Neuron (in vitro differentiated cells): ENCODE measurements at regions not wholly inside any gene's neighbourhood (a gene's known extent, or its start where the extent isn't known, plus 50 kb on each side); places are given as distances from the start of the nearest gene placed in this dataset.

ENCODE experiments used
- H2AFZ ChIP-seq: one replicate; pipeline ENCODE4 v1.6.1; 2013; ENCODE audit warnings: low read depth, mild to moderate bottlenecking, inconsistent platforms, low read length, moderate library complexity
- H3K27me3 ChIP-seq: one replicate; pipeline ENCODE4 v1.6.1; 2013; ENCODE audit warnings: low read length; ENCODE audit not compliant: insufficient read depth
- H3K36me3 ChIP-seq: one replicate; pipeline ENCODE4 v1.6.1; 2013; ENCODE audit warnings: low read length; ENCODE audit not compliant: insufficient read depth
- H3K4me1 ChIP-seq: one replicate; pipeline ENCODE4 v1.6.1; 2013; ENCODE audit warnings: low read length; ENCODE audit not compliant: insufficient read depth
- H3K4me3 ChIP-seq: 2 replicates; pipeline ENCODE4 v1.5.1; 2013; ENCODE audit warnings: mild to moderate bottlenecking, low read length, moderate library complexity
- H3K9me3 ChIP-seq: one replicate; pipeline ENCODE4 v1.6.1; 2013; ENCODE audit warnings: low read length

DNA sequence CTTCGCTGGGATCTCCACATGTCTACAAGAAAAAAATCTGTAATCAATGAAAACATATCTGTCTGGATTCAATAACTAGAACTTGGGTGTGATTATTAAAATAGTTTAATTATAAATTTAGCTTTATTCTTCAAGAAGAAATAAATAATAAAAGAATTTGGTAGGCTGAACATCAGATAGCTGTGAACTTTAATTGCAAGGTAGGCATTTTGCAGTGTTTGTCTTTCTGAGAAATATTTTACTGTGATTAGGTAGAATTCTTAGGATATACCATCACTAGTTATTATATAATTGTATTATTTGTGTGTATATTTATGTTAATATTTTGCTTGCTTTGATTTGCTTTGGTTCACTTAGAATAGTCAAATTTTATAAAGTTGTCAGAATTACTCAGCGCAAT is 409.4 kb downstream of the PCDH18 start:
- no peak overlapping the region for H3K4me3 ChIP-seq
- no peaks in the 10 kb centered on the region for H3K36me3 ChIP-seq
- H3K4me1 ChIP-seq, result peaks cover 4% of the 10 kb centered on the region
- no peaks in the 10 kb centered on the region for H3K27me3 ChIP-seq
- no peak overlapping the region for H2AFZ ChIP-seq
- no peaks in the 10 kb centered on the region for H3K9me3 ChIP-seq

DNA sequence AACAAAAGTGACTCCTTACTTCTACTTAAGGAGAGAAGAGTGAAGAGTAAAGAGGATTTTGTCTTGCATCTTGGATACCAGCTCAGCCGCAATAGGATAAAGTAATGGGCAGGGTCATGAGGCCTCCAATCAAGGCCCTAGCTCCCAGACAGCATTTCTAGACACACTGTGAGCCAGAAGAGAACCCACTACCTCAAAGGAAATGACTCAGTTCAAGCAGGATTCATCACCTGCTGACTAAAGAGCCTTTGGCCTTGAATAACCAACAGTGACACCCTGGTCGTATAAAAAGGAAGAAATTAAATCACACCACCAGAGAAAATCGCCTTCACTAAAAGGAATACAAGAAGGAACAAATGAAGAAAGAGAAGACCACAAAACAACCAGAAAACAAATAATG is 416.1 kb downstream of the PCDH18 start:
- no peak overlapping the region for H2AFZ ChIP-seq
- H3K4me1 ChIP-seq, result no peaks in the 10 kb centered on the region
- peaks cover 2% of the 10 kb centered on the region for H3K9me3 ChIP-seq
- H3K36me3 ChIP-seq, result no peaks in the 10 kb centered on the region
- no peak overlapping the region for H3K4me3 ChIP-seq
- no peaks in the 10 kb centered on the region for H3K27me3 ChIP-seq

DNA sequence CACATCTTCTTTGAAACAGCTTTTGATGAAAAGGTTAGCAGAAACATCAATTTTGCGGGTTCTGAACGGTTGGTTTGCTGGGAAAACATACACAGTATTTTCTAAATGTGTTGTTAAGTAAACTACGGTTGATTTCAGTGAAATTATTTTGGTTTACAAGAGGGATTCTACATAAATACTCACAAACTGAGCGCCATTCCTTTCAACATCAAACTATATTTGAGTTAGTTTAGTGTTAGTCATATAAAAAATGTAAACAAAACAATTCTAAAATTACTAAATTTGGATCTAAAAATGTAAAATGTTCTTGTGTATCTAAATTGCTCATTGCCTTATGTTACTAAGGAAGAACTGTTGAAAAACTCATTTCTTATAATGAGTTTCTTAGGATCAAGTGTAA is 425.6 kb downstream of the PCDH18 start:
- Histone ChIP-seq H3K9me3 (no peaks in the 10 kb centered on the region), H2AFZ (no peak overlapping the region), H3K4me1 (no peaks in the 10 kb centered on the region), H3K36me3 (no peaks in the 10 kb centered on the region), H3K27me3 (no peaks in the 10 kb centered on the region), H3K4me3 (no peak overlapping the region)

DNA sequence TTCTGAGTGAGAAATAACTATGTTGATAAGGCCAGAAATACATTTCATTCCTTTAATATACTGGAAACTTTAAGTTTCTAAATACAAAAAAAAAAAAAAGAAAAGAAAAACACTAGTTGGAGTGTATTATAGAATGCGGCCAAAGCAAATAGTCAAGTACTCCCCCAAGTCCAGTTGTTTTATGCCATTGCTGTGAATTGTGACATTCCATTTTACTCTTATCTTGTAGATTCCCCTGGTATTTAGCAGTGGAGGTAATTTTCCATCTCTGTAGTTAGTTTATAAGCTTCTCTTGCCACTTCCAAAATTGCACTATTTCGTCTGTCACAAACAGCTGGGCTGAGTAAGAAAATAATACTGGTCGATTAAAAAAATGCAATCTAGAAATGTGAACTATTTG is 426.0 kb downstream of the PCDH18 start:
- Histone ChIP-seq H3K4me1 (no peaks in the 10 kb centered on the region), H3K4me3 (no peak overlapping the region), H2AFZ (no peak overlapping the region), H3K27me3 (no peaks in the 10 kb centered on the region), H3K9me3 (no peaks in the 10 kb centered on the region), H3K36me3 (no peaks in the 10 kb centered on the region)

DNA sequence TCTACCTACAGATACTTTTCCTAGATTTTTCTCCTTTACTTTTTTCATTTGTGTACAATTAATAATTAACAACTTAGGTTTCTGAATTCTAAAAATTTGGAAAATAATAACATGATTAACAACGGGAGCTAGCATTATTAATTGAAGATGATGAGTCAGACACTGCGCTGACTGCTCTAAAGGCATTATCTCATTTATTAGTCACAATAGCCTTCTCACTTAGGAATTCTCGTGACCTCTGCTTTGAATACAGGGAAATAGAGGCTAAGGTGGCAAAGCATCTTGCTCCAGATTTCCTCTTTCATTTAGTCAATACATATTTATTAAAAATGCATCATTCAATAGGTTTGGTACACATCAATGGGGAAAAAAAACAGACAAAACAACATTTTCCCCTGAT is 441.3 kb downstream of the PCDH18 start:
- H3K36me3 ChIP-seq, result no peaks in the 10 kb centered on the region
- no peak overlapping the region for H3K4me3 ChIP-seq
- no peaks in the 10 kb centered on the region for H3K4me1 ChIP-seq
- no peak overlapping the region for H2AFZ ChIP-seq
- H3K27me3 ChIP-seq, result no peaks in the 10 kb centered on the region
- no peaks in the 10 kb centered on the region for H3K9me3 ChIP-seq

DNA sequence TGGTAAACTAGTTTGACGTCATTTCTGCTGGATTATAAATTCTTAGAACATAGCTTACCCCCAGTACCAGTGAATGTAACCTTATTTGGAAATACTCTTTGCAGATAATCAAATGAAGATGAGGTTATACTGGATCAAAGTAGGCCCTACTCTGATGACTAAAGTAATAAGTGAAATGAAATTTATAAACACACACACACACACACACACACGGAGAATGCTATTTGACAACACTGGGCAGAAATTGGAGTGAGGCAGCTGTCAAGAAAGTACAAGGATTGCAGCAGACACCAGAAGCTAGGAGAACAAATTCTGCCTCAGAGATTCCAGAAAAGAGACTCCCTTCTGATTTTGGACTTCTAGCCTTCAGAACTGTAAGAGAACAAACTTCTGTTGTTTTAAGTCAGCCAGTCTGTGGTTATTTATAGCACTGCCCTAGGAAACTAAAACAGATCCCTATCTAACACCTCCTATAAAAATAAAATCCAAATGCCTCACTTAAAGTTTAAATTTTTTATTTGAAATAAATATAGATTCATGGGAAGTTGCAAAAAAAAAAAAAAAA is 448.6 kb downstream of the PCDH18 start:
- no peak overlapping the region for H2AFZ ChIP-seq
- no peak overlapping the region for H3K4me3 ChIP-seq
- H3K4me1 ChIP-seq, result no peaks in the 10 kb centered on the region
- no peaks in the 10 kb centered on the region for H3K36me3 ChIP-seq
- H3K27me3 ChIP-seq, result no peaks in the 10 kb centered on the region
- no peaks in the 10 kb centered on the region for H3K9me3 ChIP-seq

DNA sequence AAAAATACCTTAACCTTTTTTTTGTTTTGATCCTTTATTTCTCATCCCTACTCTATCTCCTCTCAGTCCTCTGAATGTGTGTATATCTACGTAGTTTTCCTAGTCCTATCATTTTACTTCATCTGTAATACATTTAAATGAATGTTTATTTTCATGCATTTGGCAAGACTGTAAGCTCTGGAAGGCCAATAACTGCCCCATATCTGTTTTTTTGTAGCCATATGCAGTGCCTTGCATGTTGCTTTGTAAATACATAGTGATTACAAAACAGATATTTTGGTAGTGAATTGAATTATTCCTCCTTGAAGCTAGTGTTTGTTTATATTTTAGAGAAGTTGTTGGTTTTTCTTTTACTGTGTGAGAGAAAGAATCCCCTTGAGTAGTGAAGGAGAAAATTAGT is 450.2 kb downstream of the PCDH18 start:
- Histone ChIP-seq H3K36me3 (no peaks in the 10 kb centered on the region), H3K4me1 (no peaks in the 10 kb centered on the region), H3K4me3 (no peak overlapping the region), H3K27me3 (no peaks in the 10 kb centered on the region), H3K9me3 (no peaks in the 10 kb centered on the region), H2AFZ (no peak overlapping the region)

DNA sequence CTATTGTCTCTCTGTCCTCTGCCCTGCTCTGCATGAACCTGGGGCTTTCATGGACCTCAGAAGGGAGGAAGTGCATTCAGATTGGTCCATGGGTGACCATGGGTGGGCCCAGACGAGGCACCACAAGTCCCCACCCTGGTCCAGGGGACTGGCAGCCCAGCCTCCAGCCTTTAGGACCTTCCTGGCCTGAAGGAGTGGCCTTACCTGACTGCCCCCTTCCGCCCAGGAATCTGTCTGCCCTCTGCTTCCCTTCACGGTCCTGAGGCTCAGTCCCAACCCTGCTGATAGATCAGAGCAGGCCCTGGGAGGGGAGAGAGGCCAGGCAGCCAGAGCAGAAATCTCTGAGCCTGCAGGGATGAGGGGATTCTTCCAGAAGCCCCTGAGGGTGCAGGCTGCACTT is 455.4 kb downstream of the PCDH18 start:
- no peak overlapping the region for H2AFZ ChIP-seq
- no peak overlapping the region for H3K4me3 ChIP-seq
- H3K27me3 ChIP-seq, result no peaks in the 10 kb centered on the region
- no peaks in the 10 kb centered on the region for H3K36me3 ChIP-seq
- peaks cover 7% of the 10 kb centered on the region for H3K9me3 ChIP-seq
- no peaks in the 10 kb centered on the region for H3K4me1 ChIP-seq

DNA sequence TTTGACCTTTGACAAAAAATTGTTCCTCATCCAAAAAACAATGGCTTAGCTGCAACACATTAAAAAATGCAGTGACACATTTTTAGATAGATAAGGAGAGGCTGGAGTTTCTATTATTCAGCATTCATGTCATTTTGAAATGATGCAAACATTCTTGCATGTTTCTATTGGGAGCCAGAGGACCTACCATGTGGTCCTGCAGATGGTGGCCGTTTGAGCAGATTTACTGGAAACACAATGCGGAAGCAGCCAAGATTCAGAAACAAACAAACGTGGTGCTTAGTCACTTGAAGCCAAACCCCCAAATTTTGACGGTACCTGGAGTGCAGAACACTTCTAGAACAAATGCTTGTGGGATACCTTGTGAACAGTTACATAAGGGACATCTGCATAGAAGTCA is 456.7 kb downstream of the PCDH18 start:
- Histone ChIP-seq H3K9me3 (peaks cover 7% of the 10 kb centered on the region), H2AFZ (no peak overlapping the region), H3K4me1 (no peaks in the 10 kb centered on the region), H3K27me3 (no peaks in the 10 kb centered on the region), H3K36me3 (no peaks in the 10 kb centered on the region), H3K4me3 (no peak overlapping the region)

DNA sequence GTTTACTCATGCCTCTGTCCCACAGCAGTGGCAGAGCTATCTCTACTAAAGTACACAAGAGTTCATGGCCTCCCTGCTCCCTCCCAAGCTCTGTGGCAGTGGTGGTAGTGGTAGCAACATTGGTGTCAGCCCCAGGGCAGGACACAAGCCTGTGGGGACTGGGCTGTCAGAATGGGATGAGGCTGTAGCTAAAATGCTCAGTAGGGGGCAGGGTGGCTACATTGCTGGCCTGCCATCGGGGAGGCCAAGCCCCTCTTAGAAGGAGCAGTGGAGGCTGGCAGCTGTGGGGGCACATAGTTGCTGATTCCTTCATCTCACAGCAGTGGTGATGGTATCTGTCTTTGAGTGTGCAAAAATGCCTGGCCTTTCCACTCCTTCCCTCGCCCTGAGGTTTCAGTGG is 461.7 kb downstream of the PCDH18 start:
- H3K4me1 ChIP-seq, result no peaks in the 10 kb centered on the region
- H3K27me3 ChIP-seq, result no peaks in the 10 kb centered on the region
- no peak overlapping the region for H3K4me3 ChIP-seq
- no peaks in the 10 kb centered on the region for H3K9me3 ChIP-seq
- H2AFZ ChIP-seq, result no peak overlapping the region
- no peaks in the 10 kb centered on the region for H3K36me3 ChIP-seq

DNA sequence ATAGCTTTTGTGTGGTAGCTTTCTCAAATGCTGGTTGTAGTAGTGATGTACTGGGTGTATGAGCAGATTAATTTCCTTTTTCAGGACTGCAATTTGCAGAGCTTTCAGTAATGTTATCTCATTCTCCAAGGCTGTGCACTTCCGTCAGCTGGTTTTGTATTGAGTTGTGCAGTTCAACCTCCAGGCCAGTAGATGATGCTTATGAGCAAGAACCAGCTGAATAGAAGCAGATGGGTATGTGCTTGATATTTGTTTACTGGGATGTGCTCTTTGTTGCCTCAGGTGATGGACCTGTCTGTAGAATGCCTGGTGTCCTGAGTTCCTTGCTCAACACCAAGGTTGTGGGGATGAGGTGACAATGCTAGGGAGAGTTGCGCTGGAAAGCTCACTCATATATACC is 462.8 kb downstream of the PCDH18 start:
- no peak overlapping the region for H3K4me3 ChIP-seq
- H2AFZ ChIP-seq, result no peak overlapping the region
- H3K9me3 ChIP-seq, result no peaks in the 10 kb centered on the region
- H3K4me1 ChIP-seq, result no peaks in the 10 kb centered on the region
- no peaks in the 10 kb centered on the region for H3K27me3 ChIP-seq
- H3K36me3 ChIP-seq, result no peaks in the 10 kb centered on the region

DNA sequence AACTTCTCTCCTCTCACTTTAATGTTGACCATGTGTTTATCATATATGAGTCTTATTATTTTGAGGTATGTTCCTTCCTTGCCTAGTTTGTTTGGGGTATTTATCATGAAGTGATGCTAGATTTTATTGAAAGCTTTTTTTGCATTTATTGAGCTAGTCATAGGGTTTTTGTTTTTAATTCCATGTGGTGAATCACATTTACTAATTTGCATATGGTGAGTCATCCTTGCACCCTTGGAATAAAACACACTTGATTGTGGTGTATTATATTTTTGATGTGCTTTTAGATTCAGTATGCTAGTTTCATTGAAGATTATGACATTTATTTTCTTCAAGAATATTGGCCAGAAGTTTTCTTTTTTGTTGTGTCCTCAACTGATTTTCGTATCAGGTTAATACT is 464.6 kb downstream of the PCDH18 start:
- Histone ChIP-seq H3K36me3 (no peaks in the 10 kb centered on the region), H3K9me3 (no peaks in the 10 kb centered on the region), H3K27me3 (no peaks in the 10 kb centered on the region), H3K4me1 (no peaks in the 10 kb centered on the region), H2AFZ (no peak overlapping the region), H3K4me3 (no peak overlapping the region)

DNA sequence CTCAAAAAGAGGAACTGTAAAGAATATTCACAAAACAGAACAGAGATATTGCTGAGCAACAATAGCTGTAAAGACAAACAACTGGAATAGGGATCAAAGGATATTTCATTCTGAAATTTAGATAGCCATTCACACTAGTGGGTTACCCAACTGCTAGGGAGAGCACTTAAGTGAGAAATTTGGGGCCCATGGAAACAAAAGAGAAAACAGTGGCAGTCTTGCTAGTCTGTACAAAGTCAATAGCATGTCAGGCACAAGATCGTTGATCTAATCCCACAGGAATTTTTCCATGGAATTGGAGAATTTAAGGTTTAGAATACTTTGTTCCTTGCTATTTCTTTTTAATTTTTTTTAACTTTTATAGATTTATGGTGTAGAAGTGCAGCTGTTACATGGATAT is 467.0 kb downstream of the PCDH18 start:
- Histone ChIP-seq H3K4me1 (no peaks in the 10 kb centered on the region), H3K4me3 (no peak overlapping the region), H3K36me3 (no peaks in the 10 kb centered on the region), H2AFZ (no peak overlapping the region), H3K9me3 (no peaks in the 10 kb centered on the region), H3K27me3 (no peaks in the 10 kb centered on the region)

DNA sequence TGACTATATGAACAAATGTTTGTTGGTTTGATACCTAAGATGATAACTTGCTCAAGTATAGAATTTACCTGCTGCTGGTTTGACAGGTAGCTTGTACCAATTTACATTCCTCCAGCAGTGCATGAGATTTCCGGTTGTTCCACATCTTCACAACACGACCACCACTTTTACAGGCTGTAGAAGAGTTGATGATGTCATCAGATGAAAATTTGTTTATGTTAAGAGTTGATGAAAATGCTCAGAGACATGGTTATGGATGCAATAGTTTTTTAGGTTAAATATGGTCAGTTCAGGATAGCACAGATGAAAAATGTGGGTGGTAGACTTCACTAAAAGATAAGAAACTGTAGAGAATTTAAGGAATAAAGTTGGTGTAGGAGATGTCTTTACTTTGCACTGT is 468.3 kb downstream of the PCDH18 start:
- no peaks in the 10 kb centered on the region for H3K9me3 ChIP-seq
- no peaks in the 10 kb centered on the region for H3K36me3 ChIP-seq
- no peak overlapping the region for H3K4me3 ChIP-seq
- no peaks in the 10 kb centered on the region for H3K4me1 ChIP-seq
- no peaks in the 10 kb centered on the region for H3K27me3 ChIP-seq
- no peak overlapping the region for H2AFZ ChIP-seq
